GM13976 (cell line): ENCODE measurements at regions not wholly inside any gene's neighbourhood (a gene's known extent, or its start where the extent isn't known, plus 50 kb on each side); places are given as distances from the start of the nearest gene placed in this dataset.
"Not testable (repeated sequence)": the region's sequence is repeated elsewhere in the genome, so short reads cannot be mapped to it uniquely, and the experiment has no call there.

Experiments
- DNase-seq: peaks from one replicate; pipeline ENCODE4 v3.0.0; 2012; ENCODE audit warnings: low spot score
- in situ Hi-C: fragments of 300-500 bp; cut with MboI; formaldehyde crosslinking; loops from one replicate; pipeline ENCODE4 v1.12.0; 2022; ENCODE audit warnings: low sequenced_read_pairs, mixed read lengths, inconsistent platforms; ENCODE audit not compliant: unreplicated experiment
- TF ChIP-seq, protein P1 (sequence below): IDR thresholded peaks from 2 replicates; pipeline ENCODE4 v1.5.1; 2012; ENCODE audit warnings: borderline replicate concordance, mild to moderate bottlenecking; ENCODE audit not compliant: insufficient read depth; ENCODE audit errors: extremely low read depth, missing control alignments, control extremely low read depth

DNA sequence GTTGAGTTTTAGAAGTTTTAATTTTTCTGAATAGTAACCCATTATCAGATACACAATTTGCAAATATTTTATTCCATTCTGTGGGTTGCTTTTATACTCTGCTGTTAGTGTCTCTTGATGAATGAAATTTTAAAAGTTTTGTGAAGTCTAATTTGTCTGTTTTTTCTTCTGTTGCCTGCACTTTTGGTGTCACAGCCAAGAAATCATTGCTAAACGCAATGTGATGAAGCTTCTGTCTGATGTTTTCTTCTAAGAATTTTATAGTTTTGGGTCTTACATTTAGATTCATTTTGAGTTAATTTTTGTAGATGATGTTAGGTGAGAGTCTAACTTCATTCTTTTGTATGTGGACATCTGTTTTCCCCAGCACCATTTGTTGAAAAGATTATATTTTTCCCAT lies 330.0 kb upstream of the FOXK1 start:
- in situ Hi-C loops: no loop called here
- no peak for DNase-seq
- TF ChIP-seq, protein P1, sequence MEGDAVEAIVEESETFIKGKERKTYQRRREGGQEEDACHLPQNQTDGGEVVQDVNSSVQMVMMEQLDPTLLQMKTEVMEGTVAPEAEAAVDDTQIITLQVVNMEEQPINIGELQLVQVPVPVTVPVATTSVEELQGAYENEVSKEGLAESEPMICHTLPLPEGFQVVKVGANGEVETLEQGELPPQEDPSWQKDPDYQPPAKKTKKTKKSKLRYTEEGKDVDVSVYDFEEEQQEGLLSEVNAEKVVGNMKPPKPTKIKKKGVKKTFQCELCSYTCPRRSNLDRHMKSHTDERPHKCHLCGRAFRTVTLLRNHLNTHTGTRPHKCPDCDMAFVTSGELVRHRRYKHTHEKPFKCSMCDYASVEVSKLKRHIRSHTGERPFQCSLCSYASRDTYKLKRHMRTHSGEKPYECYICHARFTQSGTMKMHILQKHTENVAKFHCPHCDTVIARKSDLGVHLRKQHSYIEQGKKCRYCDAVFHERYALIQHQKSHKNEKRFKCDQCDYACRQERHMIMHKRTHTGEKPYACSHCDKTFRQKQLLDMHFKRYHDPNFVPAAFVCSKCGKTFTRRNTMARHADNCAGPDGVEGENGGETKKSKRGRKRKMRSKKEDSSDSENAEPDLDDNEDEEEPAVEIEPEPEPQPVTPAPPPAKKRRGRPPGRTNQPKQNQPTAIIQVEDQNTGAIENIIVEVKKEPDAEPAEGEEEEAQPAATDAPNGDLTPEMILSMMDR: no peak

DNA sequence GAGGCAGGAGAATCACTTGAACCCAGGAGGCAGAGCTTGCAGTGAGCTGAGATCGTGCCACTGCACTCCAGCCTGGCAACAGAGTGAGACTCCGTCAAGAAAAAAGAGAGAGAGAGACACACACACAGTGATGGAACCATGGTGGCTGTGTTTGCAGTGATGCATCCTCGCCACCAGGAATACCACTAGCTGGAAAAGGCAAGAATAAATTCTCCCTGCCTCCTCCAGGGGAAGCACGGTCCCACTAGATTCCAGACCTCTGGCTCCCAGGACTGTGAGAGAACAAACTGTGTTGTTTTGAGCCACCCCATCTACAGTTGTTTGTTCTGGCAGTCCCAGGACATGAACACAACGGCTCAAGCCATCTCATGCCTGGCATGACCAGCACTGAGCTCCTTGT lies 320.3 kb upstream of the FOXK1 start:
- TF ChIP-seq, protein P1: no peak
- no peak for DNase-seq
- in situ Hi-C loops: no loop called here

DNA sequence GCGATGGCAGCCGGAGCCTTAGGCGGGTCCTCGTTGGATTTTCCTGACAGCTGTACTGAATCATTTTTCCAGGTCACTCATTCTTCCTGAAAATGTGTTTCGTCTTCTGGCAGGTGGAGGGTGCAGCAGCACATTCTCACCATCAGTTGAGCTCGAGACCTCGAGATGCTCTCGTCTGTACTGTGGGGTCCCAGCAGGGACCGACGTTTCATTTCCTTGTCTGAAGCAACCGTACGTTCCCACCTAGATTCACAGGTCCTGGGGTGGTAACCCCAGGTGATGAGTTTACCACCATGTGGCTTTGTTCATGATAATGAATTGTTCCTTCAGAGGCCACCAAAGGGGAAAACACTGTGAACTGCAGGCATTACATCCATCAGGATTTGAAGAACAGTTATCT lies 298.5 kb upstream of the FOXK1 start:
- in situ Hi-C loops: no loop called here
- TF ChIP-seq, protein P1: no peak
- DNase-seq: no peak

DNA sequence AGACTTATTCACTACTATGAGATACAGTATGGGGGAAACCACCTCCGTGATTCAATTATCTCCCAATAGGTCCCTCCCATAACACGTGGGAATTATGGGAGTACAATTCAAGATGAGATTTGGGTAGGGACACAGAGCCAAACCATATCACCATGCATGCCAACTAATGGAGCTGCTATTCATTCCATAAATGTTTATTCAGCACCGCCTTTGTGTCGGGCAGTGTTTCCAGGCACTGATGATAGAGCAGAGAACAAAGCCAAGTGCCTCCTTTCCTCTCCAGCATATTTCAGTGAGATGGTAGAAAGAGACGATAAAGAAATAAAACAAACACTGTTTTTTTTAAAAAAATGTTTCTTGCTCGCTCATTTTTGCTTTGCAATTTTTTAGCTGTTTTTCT lies 295.9 kb upstream of the FOXK1 start:
- TF ChIP-seq, protein P1: no peak
- DNase-seq: no peak
- in situ Hi-C loops: no loop called here

DNA sequence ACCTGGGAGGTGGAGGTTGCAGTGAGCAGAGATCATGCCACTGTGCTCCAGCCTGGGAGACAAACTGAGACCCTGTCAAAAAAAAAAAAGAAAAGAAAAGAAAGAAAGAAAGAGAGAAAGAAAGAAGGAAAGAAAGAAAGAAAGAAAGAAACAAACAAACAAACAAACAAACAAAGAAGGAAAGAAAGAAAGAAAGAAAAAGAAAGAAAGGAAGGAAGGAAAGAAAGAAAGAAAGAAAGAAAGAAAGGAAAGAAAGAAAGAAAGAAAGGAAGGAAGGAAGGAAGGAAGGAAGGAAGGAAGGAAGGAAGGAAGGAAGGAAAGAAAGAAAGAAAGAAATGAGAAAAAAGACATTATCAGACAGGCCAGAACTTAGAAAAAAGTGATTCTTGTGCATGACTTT lies 291.0 kb upstream of the FOXK1 start:
- in situ Hi-C loops, DNase-seq: not testable (repeated sequence)

DNA sequence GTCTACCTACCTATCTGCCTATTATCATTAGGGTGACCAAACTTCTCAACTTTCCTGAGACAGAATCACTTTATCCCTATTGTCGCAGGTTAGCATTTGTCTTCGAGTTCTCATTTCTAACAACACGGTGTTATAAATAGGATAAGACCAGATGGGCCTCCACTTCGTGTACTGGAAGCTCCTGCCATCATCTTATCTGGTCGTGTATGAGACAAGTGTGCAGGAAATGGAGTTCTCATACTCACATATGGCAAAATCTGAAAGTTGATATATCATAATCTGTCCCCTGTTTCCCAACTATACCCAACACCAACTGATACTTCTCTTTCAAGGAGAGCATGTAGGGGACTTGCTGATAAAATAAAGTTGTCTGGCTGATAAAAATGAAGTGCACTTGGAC lies 287.4 kb upstream of the FOXK1 start:
- TF ChIP-seq, protein P1: no peak
- no peak for DNase-seq
- in situ Hi-C loops: no loop called here

DNA sequence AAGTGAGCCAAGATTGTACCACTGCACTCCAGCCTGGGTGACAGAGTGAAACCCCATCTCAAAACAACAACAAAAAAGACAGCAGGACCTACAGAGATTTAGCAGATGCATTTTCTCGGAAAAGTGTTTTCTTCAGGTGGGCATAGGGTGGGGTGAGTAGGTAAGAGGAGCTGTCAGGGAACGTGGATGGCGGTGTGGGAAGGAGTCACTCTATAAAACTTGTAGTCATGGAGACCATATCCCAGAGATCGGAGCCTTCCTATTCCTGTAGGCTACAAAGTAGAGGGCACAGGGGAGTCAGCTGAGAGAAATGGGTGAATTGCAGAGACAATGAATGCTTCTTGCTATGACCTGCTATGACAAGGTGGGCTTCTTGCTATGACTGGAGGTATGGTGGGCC lies 283.0 kb upstream of the FOXK1 start:
- TF ChIP-seq, protein P1: no peak
- in situ Hi-C loops: no loop called here
- DNase-seq: no peak

DNA sequence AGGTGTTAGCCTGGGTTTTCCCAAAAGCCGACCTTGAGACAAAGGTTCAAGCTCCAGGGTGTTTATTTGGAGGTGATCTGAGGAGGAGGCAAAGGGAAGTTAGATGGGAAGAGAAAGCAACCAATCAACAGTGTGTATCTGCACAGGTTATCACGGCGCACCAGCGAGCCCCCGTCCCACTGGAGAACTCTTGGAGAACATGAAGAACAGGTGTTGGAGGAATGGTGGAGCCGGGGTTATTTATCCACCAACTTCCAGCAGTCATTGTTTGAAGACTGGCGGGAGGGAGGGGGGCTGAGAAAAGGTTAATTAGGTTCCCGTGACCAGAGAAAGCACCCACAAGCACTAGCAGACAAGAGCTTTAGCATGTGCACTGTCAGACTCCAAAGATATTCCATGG lies 282.5 kb upstream of the FOXK1 start:
- TF ChIP-seq, protein P1: no peak
- in situ Hi-C loops: no loop called here
- DNase-seq: no peak
